HG02798 (cell line): ENCODE measurements at regions not wholly inside any gene's neighbourhood (a gene's known extent, or its start where the extent isn't known, plus 50 kb on each side); places are given as distances from the start of the nearest gene placed in this dataset.
"Not testable (repeated sequence)": the region's sequence is repeated elsewhere in the genome, so short reads cannot be mapped to it uniquely, and the experiment has no call there.

Source experiments
- ATAC-seq: cut with Tn5 transposase; IDR thresholded peaks from one replicate; pipeline ENCODE4 v1.9.1; 2021; ENCODE audit warnings: mild to moderate bottlenecking; ENCODE audit not compliant: unreplicated experiment, poor library complexity

DNA sequence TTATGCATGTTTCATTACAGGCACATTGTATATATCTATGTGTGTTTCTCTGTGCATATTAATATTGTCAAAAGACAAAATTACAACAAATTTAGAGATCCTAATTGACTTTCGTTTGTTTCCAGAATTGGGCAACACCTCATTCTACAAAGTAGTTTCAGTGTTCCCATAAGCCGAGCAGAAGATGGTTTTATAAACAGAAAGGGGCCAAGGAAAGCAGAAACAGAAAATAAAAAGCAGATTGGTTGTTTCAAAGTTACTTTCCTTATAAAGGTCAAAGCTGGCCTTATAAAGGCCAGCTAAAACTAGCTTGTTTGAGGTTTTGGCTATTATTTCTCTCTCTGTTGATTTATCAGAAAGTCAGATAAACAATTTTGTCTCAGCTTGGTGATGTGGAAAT lies 116.2 kb upstream of the FGGY start:
- no peak for ATAC-seq

DNA sequence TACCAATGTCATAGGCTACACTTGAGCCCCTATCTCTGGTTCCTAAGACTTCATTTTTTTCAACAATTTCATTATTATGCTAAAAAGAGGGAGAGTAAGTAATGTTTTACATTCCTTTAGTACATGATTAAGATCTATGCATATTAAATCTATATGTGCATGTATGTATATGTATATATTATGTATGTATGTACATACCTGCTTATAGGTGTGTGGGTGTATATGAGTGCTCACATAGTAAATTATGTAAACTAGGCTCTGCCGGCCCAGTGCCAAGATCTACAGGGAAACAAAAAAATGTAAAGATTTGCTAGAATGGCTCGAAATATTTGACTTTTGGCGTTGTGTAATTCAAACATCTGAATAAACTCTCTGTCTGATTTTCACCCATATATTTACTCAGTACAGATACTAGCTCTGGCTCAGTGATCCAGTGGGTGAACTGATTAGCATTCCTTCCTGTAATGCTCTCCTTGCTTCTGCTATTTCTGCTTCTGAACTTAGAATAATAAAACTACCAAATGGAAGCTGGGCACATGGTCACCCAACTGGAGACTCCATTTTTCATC lies 113.1 kb upstream of the FGGY start:
- ATAC-seq, result no peak

DNA sequence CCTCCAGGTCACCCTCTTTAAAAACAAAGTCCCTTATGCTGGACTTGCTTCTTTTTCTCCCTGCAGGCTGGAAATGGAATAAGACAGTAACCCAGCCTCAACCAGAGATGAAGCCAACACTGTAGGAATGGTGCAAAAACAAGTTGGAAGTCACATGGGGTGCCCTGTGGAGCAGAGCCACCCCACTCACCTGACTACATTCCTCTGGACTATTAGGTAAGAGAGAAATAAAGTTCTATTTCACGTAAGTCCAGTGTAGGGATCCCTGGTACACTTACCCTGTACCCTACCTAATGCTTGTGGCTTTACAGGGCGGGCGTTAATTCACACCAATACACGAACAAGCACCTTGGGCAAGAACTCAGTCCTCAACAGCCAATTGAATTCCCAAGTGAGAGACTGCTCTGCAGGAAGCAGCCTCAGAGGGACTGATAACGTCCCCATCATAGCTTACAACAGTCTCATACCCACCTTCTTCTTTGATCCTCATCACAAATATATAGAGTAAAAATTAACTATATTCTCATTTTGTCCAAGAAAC lies 112.5 kb upstream of the FGGY start:
- ATAC-seq, result no peak

DNA sequence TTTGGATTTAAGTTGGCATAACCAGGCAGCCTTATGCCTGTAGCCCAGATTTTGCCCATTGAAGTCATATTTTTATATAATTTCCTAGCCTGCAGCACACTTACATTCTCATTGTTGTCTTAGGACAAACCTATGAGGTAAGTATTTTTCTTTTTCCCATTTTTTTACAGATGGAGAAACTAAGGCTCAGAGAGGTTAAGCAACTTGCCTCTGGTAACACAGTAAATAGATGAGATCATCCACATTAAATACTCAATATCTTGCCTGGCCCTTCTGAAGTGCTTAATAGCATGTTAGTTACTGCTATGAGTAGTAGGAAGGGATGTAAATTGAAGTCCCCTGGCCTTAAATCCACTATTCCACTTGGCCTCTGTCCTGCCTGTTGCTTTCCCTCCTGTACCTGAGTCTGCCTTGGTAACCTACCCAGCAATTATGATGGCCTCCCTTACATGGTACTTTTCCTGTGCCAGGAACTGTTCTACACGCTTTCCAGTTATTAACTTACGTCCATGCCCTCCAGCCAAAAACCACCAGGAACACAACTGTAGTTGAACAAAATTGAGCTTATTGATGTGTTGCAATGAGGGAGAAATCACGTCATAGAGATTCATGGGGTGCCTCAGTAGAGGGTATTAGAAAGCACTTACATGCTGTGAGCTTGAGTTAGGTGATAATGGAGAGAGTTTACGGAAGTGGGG lies 111.6 kb upstream of the FGGY start:
- ATAC-seq, result no peak

DNA sequence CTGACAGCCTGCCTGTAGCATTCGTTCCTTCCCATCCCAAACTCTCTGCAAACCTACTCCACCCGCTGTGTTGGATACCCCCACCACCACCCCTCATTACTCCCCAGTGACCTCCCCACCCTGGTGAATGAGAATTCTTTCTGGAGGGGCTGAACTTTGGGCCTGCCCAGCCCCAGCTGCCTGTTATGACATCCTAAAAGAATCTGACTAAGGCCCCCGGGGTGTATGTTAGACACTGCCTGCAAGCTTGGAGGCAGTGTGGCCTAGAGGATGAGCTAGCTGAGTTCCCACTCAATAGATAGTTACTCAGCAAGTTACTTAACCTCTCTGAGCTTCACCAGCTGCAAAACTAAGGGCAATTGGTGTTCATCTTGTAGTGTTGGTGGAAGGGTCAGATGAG lies 110.2 kb upstream of the FGGY start:
- no peak for ATAC-seq

DNA sequence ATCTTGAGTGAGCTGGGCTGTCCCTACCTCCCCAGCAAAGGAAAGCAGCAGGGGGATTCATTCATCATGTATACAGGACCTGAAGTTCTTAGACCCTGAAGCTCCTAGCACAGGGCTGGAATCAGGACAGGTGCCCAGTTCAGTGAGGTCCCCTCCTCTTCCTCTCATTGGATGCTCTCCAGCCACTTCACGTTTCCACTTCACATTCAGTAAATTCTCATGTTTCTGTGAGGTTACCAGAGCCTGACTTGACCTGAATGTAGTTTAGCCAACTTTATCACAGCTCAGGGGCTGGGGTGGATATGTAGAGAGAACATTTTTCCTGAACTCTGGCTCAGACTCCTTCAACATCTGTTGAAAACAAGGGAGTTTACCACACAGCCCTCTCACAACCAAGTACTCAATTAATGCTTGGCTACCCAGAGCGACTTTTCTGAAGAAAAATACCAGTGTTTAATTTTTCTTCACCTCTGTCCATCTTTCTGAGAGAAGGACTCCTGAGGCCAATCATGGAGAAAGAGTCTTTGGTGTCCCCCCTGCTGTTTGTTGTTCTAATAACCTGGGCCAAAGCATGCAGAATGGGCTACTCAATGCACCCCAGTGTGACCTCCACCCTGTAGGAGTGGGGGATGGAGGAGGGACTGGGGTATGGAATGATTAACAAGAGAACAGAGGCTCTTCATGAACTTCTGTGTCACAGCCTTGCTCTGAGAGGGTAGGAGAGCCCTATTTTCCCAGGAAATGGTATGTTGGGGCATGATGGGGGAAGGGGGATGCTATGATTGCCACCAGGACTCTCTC lies 108.3 kb upstream of the FGGY start:
- ATAC-seq, result no peak

DNA sequence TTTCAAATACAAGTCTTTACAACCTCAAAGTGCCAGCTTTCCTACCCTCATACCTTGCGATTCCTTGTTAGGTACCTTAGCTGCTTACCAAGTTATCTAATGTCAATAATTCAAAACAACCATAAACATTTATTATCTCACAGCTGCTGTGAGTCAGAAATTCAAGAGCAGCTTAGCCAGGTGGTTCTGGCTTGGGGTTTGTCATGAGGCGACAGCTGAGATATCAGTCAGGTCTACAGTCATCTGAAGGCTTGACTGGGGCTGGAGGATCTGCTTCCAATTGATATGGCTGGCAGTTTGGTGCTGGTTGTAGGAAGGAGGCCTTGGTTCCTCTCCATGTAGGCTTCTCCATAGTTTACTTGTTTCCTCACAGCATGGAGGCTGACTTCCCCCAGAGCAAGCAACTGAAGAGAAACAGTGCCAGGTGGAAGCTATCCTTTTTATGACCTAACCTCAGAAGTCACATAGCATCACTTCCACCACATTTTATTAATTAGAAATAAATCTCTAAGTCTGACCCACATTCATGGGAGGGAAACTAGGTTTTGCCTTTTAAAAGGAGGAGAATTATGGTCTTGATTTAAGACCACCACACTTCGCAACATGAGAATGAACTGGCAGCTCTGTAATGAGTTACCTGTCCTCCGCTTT lies 103.3 kb upstream of the FGGY start:
- no peak for ATAC-seq

DNA sequence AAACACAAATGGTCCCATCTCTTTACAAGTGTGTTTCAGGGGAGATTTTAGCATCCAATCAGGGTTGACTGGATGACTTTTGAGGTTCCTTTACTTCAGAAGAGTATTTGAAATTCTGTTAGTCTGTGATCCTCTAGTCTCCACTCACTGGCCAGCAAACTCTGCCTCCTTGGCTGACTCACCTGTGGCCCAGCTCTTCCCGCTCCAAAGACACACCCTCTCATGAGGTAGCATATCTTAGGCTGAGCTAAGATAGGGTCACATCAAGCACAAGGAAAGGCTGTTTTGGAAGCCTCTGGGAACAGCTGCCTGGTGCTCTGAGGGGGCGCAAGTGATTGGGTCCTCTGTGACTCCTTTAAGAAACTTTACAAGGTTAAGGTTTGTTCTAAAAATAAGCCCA lies 102.3 kb upstream of the FGGY start:
- no peak for ATAC-seq

DNA sequence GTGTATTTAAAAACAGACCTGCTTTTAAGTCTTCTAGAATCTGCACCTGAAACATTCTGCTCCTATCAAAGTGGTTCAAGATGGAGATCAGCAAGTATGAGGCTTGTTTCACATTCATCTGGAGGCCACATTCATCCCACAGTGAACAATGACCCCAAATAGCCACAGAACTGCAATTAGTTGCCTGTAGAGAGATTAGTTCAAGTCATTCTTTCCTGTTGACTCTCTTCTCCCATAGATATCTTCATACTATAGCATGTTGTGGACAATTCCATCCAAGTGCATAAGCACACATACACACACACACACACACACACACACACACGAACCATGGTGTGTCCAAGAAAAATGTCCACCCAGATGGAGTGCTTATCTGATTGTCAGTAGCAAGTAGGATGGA lies 101.7 kb upstream of the FGGY start:
- no peak for ATAC-seq

DNA sequence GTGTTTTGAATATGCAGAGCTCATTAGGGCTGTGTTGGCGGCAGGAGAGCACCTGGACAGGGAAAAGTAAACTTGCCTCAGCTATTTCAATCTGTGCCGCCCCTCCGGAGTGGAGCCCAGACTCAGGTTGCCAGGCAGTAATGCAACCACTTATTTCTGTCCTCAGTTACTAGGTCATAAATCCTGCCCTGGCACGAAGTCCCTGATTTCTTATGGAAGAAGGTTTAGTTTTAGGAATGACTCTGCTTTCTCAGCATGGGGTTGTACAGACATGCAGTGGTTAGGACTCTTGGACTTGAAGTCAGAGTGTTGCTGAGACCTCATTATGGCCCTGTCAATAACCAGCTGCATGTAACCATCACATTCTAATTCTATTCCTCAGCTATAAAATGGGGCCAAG lies 98.3 kb upstream of the FGGY start:
- ATAC-seq, result no peak

DNA sequence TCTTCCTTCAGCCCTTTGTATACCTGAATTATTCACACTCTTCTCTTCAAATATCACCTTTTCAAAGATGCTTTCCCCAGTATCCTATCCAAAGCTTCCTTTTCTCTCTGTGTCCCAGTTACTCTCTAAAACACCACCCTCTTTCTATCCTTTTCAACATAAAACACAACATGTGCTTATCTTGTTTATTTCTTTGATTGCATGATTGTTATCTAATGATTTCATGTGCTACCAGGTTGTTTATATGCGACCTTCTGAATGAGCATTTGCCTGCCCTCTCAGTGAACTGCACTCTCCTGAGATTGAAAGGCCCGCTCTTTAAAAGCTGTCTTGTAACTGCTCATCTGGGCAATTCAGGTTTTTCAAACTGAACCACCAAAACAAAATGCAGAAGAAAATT lies 97.7 kb upstream of the FGGY start:
- ATAC-seq, result no peak

DNA sequence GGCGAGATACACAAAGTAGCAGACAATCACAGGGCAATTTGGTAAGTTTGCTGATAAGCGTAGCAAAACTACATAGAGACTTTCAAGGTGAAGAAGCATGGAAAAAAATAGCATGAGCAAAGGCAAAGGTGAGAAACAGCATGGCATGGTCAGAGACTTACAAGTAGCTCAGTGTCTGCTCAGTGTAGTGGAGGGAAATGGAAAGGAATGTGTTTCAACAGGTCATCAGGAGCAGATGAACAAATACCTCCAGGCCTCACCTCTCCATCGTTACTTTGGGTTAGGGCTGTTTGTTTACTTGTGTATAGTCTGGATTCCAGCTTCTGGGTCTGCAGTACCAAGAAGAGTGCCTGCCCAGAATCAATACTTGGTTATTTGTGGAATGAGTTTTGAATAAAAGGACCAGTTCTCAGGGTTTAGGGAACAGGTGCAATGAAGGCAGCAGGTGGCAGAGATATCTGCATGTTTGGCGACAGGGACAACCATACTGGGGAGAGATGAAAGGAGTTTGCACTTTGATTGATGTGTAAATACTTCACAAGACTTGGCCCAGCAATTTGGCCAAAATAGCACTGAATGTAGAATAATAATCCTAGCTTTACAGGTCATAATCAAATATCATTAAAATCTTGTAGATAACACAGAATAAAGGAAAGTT lies 97.0 kb upstream of the FGGY start:
- ATAC-seq, result no peak

DNA sequence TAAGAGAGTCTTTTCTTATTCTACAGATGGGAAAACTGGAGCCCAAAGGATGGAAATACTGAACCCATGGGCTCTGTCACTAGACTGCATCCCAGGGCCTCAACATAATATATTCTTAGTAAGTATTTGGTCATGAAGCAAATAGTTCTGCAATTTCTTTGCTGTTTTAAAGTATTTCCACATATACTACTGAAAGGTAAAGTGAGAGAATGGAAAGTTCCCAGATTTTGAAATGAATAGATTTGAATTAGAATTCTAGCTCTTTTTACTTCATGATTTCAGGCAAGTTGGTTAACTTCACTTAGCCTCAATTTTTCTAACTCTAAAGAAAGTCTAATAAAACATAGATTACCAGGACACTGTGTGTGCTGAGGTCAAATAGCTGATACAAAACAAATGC lies 95.6 kb upstream of the FGGY start:
- no peak for ATAC-seq

DNA sequence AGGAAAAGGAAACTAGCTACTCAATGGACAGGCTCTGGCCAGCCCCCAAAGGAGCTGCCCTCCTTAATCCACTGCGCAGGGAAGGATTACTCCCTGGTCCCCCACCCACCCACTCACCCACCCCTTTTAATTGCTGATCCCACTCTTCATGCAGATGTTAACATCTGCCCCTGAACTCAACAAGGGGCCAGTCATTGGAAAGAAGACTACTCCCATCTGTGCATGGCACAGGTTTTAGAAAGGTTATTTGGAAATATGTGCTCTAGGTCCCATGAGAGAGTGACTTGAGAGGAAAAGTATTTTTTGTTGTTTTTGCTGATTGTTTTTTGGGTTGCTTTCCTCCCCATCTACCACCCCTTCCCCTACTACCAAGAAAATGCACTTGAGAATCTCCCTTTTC lies 94.4 kb upstream of the FGGY start:
- ATAC-seq, result no peak

DNA sequence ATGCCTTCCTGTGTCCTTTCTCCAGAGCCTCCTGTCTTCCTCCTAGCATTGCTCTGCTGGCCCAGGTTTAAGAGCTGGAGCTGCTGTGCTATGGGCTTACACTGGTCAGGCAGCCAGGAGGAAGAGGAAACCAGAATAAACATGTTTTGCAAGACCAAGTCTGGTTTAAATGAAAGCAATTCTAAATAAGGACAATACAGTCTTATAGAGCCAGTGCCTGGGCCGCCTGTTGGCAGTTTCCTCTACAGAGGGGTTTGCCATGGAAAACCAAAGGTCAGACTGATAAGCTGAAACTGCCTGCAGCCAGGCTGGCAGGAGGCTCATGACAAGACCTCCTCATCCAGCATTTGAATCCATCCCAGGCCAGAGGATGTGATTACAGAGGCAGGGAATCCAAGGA lies 92.9 kb upstream of the FGGY start:
- no peak for ATAC-seq

DNA sequence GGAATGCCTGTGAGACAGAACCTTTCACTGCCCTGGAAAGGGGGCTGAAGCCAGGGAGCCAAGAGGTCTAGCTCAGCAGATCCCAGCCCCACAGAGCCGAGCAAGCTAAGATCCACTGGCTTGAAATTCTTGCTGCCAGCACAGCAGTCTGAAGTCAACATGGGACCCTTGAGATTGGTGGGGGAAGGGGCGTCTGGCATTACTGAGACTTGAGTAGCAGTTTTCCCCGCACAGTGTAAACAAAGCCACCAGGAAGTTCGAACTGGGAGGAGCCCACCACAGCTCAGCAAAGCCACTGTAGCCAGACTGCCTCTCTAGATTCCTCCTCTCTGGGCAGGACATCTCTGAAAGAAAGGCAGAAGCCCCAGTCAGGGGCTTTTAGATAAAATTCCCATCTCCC lies 90.3 kb upstream of the FGGY start:
- ATAC-seq, result not testable (repeated sequence)

DNA sequence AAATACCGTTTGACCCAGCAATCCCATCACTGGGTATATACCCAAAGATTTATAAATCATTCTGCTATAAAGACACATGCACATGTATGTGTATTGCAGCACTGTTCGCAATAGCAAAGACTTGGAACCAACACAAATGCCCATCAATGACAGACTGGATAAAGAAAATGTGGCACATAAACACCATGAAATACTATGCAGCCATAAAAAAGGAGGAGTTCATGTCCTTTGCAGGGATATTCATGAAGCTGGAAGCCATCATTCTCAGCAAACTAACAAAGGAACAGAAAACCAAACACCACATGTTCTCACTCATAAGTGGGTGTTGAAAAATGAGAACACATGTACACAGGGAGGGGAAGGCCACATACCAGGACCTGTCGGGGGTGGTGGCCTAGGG lies 86.5 kb upstream of the FGGY start:
- ATAC-seq, result not testable (repeated sequence)

DNA sequence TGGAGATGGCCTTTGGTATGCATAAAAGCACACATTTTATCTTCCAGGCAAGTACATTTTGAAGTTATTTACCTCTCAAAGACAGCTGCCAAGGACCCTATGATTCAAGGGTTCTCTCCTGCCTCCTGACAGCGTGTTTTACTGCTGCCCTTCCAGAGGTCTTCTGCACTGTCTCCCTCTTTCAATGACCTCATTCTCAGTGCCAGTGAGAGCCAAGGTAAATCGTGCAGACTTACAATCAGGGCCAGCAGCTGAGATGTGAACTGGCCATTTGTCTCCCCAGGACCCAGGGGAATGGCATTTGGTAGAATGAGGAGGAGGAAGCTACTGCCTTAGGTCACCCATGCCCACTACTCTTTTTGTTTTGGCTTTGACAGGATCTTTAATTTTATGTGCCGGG lies 84.2 kb upstream of the FGGY start:
- no peak for ATAC-seq

DNA sequence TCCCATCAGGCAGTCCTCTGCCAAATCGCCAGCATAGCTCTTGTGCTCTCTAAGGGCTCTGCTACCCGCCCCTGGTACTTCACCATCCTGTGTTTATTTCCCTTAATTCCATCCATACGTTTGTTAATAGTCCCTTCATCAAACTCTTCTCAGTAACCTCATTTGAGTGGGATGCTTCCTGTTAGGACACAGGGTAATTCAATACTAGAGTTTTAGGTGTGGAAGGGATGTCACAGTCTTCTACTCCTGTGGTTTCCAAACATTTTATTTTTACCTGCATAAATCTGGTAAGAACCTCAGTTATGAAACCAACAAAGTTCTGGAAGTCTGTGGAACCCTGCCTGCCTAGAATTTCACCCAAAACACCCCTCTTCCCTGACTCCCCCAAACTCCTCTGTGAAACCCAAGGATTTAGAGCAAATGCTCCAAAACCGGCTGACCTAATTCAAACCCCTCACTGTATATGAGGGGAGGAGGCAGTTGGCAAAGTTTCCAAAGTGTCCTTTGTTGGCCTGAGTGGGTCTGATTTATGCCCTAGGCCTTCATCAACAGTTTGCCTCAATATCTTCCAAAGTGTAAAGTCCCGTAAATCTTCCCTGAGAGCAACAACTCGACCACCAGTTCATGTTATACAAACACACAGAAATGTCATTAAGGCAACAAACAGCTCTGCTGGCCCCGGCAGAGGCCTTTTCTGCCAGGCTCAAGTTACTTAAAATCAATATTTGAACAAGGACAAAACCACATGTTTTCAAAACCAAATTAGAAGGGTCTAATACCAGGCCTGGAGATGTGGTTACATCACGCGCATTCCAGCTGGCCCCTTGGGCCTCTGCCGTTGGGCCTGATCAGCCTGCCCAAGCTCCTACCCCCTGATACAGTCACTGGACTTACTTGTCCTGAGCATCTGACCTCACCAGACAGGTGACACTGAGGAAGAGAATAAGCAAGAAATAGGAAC lies 82.4 kb upstream of the FGGY start:
- ATAC-seq, result no peak
